Astrocyte (in vitro differentiated cells and primary cell): ENCODE measurements at regions not wholly inside any gene's neighbourhood (a gene's known extent, or its start where the extent isn't known, plus 50 kb on each side); places are given as distances from the start of the nearest gene placed in this dataset.

Source experiments
- EZH2 ChIP-seq: IDR thresholded peaks from 2 replicates; pipeline ENCODE4 v1.6.1; 2012; ENCODE audit warnings: mild to moderate bottlenecking, low read length, inconsistent platforms; ENCODE audit not compliant: insufficient read depth
- TF ChIP-seq, protein P1 (sequence below): IDR thresholded peaks from 2 replicates; pipeline ENCODE4 v1.5.1; 2011; ENCODE audit warnings: low read depth, mild to moderate bottlenecking, inconsistent platforms, low read length, moderate library complexity; ENCODE audit not compliant: insufficient read depth

DNA sequence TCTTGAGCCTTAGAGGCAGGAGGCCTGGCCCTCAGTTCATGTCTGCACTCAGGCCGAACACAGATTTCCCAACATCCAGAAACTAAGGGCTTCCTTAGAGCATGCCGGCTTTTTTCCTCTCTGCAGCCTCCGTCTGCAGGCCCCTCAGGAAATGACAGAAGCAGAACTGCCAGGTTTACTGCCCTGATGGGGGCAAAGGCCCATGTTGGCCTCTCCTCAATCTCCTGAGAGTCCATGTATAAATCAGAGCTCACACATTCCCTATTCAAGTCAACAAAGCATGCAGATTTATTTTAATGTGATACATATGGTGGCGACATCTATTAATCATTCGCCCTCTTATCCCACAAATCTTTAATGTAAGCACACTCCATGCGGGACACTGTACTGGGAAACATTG, 475.6 kb upstream of the HS6ST1 start:
- TF ChIP-seq, protein P1, sequence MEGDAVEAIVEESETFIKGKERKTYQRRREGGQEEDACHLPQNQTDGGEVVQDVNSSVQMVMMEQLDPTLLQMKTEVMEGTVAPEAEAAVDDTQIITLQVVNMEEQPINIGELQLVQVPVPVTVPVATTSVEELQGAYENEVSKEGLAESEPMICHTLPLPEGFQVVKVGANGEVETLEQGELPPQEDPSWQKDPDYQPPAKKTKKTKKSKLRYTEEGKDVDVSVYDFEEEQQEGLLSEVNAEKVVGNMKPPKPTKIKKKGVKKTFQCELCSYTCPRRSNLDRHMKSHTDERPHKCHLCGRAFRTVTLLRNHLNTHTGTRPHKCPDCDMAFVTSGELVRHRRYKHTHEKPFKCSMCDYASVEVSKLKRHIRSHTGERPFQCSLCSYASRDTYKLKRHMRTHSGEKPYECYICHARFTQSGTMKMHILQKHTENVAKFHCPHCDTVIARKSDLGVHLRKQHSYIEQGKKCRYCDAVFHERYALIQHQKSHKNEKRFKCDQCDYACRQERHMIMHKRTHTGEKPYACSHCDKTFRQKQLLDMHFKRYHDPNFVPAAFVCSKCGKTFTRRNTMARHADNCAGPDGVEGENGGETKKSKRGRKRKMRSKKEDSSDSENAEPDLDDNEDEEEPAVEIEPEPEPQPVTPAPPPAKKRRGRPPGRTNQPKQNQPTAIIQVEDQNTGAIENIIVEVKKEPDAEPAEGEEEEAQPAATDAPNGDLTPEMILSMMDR: no peak
- TF ChIP-seq EZH2: no peak
